ENCODE measurements at regions not wholly inside any gene's neighbourhood (a gene's known extent, or its start where the extent isn't known, plus 50 kb on each side); places are given as distances from the start of the nearest gene placed in this dataset.

DNA sequence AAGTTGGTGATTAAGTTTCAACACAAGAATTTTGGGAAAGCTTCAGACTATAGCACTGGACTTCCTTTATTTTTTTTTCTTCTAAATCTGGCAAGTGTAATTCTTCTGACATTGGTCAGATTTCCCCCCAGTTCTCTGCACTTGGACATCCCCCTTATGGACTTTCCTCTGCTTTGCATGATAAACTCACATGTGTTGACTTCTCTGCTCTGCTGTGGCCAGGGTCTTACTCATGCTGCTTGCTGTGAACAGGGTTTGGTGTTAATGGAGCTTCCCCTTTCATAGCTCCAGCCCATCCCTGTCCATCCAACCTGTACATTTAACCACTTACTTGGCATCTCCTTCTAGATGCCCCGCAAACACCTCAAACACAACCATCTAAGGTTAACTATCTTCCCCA is 70.5 kb upstream of the SPATA13 start:
- H3K4me3 ChIP-seq (replicated peaks; ENCODE audit: low read depth, low read length): no peak overlapping the region
- TF ChIP-seq CTCF (IDR thresholded peaks at IDR 0.05; ENCODE audit: low read depth, low read length, missing control alignments): no peak
- DNase-seq (ENCODE audit: extremely low read depth, low read depth): no peak

GRCh38 chr13:24091080-24091479 is 69.4 kb upstream of the SPATA13 start:
- TF ChIP-seq CTCF (IDR thresholded peaks at IDR 0.05; ENCODE audit: low read depth, low read length, missing control alignments): no peak
- DNase-seq (ENCODE audit: extremely low read depth, low read depth): no peak
- H3K4me3 ChIP-seq (replicated peaks; ENCODE audit: low read depth, low read length): no peak overlapping the region

GRCh38 chr13:24092108-24092507 is 68.4 kb upstream of the SPATA13 start:
- DNase-seq (ENCODE audit: extremely low read depth, low read depth): no peak
- TF ChIP-seq CTCF (IDR thresholded peaks at IDR 0.05; ENCODE audit: low read depth, low read length, missing control alignments): no peak
- H3K4me3 ChIP-seq (replicated peaks; ENCODE audit: low read depth, low read length): no peak overlapping the region

DNA sequence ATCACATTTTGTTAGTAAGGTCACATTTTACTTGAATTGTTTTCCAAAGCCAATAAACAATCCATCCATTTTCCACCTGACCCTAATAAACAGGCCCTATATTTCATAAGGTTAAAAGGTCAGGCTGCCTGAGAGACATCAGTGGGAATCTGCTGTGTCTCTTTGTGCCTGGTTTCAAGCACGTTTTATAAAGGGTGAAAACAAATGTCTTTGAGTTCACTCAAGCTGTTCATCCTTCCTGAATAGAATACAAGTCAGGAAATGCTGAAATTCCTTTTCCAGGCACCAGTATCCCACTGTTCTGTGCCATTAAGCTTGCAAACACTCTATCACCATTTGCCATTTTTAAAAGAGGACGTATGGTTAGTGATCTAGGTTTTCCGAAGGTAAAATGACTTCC is 67.5 kb upstream of the SPATA13 start:
- no peak for TF ChIP-seq CTCF (IDR thresholded peaks at IDR 0.05; ENCODE audit: low read depth, low read length, missing control alignments)
- H3K4me3 ChIP-seq (replicated peaks; ENCODE audit: low read depth, low read length): no peak overlapping the region
- DNase-seq (ENCODE audit: extremely low read depth, low read depth): no peak

DNA sequence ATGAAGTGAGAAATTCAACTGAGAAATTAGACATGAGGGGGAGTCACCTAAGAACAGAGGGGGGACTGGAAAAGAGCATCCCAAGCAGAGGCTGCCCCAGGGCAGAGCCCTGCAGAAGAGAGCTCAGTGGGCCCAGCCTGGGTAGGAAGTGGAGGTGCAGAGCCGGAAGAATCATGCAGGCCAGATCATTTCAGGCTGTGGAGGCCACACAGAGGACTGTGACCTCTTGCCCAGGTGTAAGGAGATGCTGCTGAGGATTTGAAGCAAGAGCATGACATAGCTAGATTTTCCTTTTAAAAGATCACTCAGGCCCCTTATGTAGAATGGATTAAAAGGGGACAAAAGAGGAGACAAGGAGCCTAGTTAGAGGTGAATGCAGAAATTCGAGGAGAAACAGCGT is 63.9 kb upstream of the SPATA13 start:
- TF ChIP-seq CTCF (IDR thresholded peaks at IDR 0.05; ENCODE audit: low read depth, low read length, missing control alignments): no peak
- H3K4me3 ChIP-seq (replicated peaks; ENCODE audit: low read depth, low read length): no peak overlapping the region

GRCh38 chr13:24097064-24097463 is 63.5 kb upstream of the SPATA13 start:
- no peak for TF ChIP-seq CTCF (IDR thresholded peaks at IDR 0.05; ENCODE audit: low read depth, low read length, missing control alignments)
- H3K4me3 ChIP-seq (replicated peaks; ENCODE audit: low read depth, low read length): no peak overlapping the region
- no peak for DNase-seq (ENCODE audit: extremely low read depth, low read depth)

More for the DNA sequence above, 63.9 kb upstream of the SPATA13 start:
- no peak for DNase-seq (ENCODE audit: extremely low read depth, low read depth)

GRCh38 chr13:24097667-24098066 is 62.9 kb upstream of the SPATA13 start:
- H3K4me3 ChIP-seq (replicated peaks; ENCODE audit: low read depth, low read length): no peak overlapping the region
- no peak for TF ChIP-seq CTCF (IDR thresholded peaks at IDR 0.05; ENCODE audit: low read depth, low read length, missing control alignments)
- no peak for DNase-seq (ENCODE audit: extremely low read depth, low read depth)

Data from HFF-Myc (cell line).